ENCODE measurements at regions not wholly inside any gene's neighbourhood (a gene's known extent, or its start where the extent isn't known, plus 50 kb on each side); places are given as distances from the start of the nearest gene placed in this dataset.

DNA sequence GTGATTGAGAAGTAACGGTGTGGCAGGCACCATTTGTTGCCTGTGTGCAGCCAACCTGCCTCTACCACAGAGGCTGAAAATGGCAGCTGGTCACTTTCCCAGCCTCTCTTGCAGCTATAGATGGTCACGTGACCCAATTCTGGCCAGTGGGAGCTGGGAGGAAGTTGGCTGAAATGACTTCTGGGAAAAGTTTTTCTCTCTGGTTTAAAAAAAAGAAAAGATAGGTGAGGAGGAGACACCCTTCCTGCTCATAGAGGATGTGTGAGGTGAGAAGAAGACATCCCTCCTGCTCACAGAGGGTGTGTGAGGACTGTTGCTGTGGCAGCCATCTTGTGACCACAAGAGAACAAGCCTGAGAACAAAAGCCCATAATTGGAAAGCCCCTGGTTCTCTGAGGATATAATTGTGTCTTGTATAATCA, 122.8 kb downstream of the SYF2 start:
- H3K4me1 ChIP-seq = no peaks in the 10 kb centered on the region
- intact Hi-C loops (cut with DNase I) = no loop called here
- no peak overlapping the region for H3K4me3 ChIP-seq
- ATAC-seq (no peak), DNase-seq (no peak)
- no peak for TF ChIP-seq POLR2A (IDR thresholded peaks at IDR 0.05)
- no peak for TF ChIP-seq CTCF (IDR thresholded peaks at IDR 0.05)
- H3K36me3 ChIP-seq (replicated peaks in 1 of 2; ENCODE audit: insufficient read depth in 1 of 2, low read depth in 2 of 2) = no peaks in the 10 kb centered on the region
- no peak overlapping the region for H3K27ac ChIP-seq
- WGBS, 2 donors = 80 to 95% methylated on average over 2 of the region's 2 CpGs
- H3K9me3 ChIP-seq = no peaks in the 10 kb centered on the region
- H3K27me3 ChIP-seq = no peaks in the 10 kb centered on the region

GRCh38 chr1:25107643-25108010, 124.7 kb downstream of the SYF2 start:
- H3K27me3 ChIP-seq = no peaks in the 10 kb centered on the region
- intact Hi-C loops (cut with DNase I) = no loop called here
- H3K9me3 ChIP-seq = no peaks in the 10 kb centered on the region
- WGBS, 2 donors = 81 to 83% methylated on average over 9 of the region's 9 CpGs
- TF ChIP-seq CTCF (IDR thresholded peaks at IDR 0.05) = no peak
- no peak for TF ChIP-seq POLR2A (IDR thresholded peaks at IDR 0.05)
- no peak for DNase-seq
- H3K4me1 ChIP-seq = no peaks in the 10 kb centered on the region
- no peak overlapping the region for H3K27ac ChIP-seq
- no peak overlapping the region for H3K4me3 ChIP-seq
- ATAC-seq = no peak
- H3K36me3 ChIP-seq (replicated peaks in 1 of 2; ENCODE audit: insufficient read depth in 1 of 2, low read depth in 2 of 2) = no peaks in the 10 kb centered on the region

GRCh38 chr1:25106976-25107642, 125.2 kb downstream of the SYF2 start:
- DNase-seq (no peak), ATAC-seq (no peak)
- intact Hi-C loops (cut with DNase I) = no loop called here
- Histone ChIP-seq H3K27me3 (no peaks in the 10 kb centered on the region), H3K27ac (no peak overlapping the region), H3K4me3 (no peak overlapping the region), H3K4me1 (no peaks in the 10 kb centered on the region), H3K36me3 (replicated peaks in 1 of 2; ENCODE audit: insufficient read depth in 1 of 2, low read depth in 2 of 2) (no peaks in the 10 kb centered on the region), H3K9me3 (no peaks in the 10 kb centered on the region)
- TF ChIP-seq CTCF (IDR thresholded peaks at IDR 0.05) = no peak
- no peak for TF ChIP-seq POLR2A (IDR thresholded peaks at IDR 0.05)
- WGBS, 2 donors = 27% methylated on average over 20 of the region's 20 CpGs

DNA sequence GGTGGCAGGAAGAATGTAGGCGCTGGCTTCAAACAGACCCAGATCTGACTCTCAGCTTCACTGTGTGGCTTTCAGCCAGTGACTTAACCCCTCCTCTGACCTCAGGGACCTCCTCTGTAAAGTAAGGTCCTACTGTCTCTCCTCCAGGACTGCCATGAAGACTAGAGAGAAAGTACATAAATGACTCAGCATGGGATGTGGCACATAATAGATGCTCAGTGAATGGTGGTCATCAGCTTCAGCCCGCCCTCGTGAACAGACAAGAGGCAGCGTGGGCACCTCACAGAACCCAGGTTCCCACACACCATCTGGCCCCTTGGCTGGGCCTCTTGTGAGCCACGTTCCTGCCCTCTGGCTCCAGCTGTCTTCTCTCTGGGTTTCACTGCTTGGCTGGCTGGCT, 126.0 kb downstream of the SYF2 start:
- TF ChIP-seq POLR2A (IDR thresholded peaks at IDR 0.05) (no peak), CTCF (IDR thresholded peaks at IDR 0.05) (no peak)
- no peaks in the 10 kb centered on the region for H3K27me3 ChIP-seq
- DNase-seq = no peak

GRCh38 chr1:25105836-25106235, 126.5 kb downstream of the SYF2 start:
- Histone ChIP-seq H3K36me3 (replicated peaks in 1 of 2; ENCODE audit: insufficient read depth in 1 of 2, low read depth in 2 of 2) (no peaks in the 10 kb centered on the region), H3K9me3 (no peaks in the 10 kb centered on the region), H3K4me3 (no peak overlapping the region), H3K27me3 (no peaks in the 10 kb centered on the region), H3K4me1 (no peaks in the 10 kb centered on the region), H3K27ac (no peak overlapping the region)
- WGBS, 2 donors = 18 to 35% methylated on average over 1 to 4 of the region's 4 CpGs
- no peak for ATAC-seq
- no peak for TF ChIP-seq POLR2A (IDR thresholded peaks at IDR 0.05)
- TF ChIP-seq CTCF (IDR thresholded peaks at IDR 0.05) = no peak
- intact Hi-C loops (cut with DNase I) = no loop called here
- no peak for DNase-seq

More for the DNA sequence above, 126.0 kb downstream of the SYF2 start:
- intact Hi-C loops (cut with DNase I) = no loop called here
- no peak overlapping the region for H3K27ac ChIP-seq
- ATAC-seq = no peak
- H3K9me3 ChIP-seq = no peaks in the 10 kb centered on the region
- H3K4me3 ChIP-seq = no peak overlapping the region
- H3K36me3 ChIP-seq (replicated peaks in 1 of 2; ENCODE audit: insufficient read depth in 1 of 2, low read depth in 2 of 2) = no peaks in the 10 kb centered on the region
- 63 to 79% methylated on average over 5 of the region's 5 CpGs for WGBS, 2 donors
- no peaks in the 10 kb centered on the region for H3K4me1 ChIP-seq
